AG09309 (cell line): ENCODE measurements at regions not wholly inside any gene's neighbourhood (a gene's known extent, or its start where the extent isn't known, plus 50 kb on each side); places are given as distances from the start of the nearest gene placed in this dataset.

ENCODE experiments used
- DNase-seq: peaks from one replicate; pipeline ENCODE4 v3.0.0-alpha.2; 2010; ENCODE audit warnings: low read depth
- H3K4me3 ChIP-seq: 2 replicates; pipeline ENCODE4 v1.5.1; 2011; ENCODE audit warnings: mild to moderate bottlenecking, low read depth, low read length, moderate library complexity; ENCODE audit not compliant: control insufficient read depth
- CTCF ChIP-seq: IDR thresholded peaks from 2 replicates; pipeline ENCODE4 v1.5.1; 2011; ENCODE audit warnings: mild to moderate bottlenecking, low read depth, low read length, inconsistent platforms; ENCODE audit not compliant: insufficient read depth, control insufficient read depth; ENCODE audit errors: missing control alignments

GRCh38 chr15:77797270-77797669 lies 164.6 kb upstream of the LINGO1 start:
- no peak for DNase-seq
- H3K4me3 ChIP-seq, result no peak overlapping the region

GRCh38 chr15:77796046-77796729 lies 163.5 kb upstream of the LINGO1 start:
- TF ChIP-seq CTCF, result no peak

More at GRCh38 chr15:77797270-77797669, 164.6 kb upstream of the LINGO1 start:
- no peak for TF ChIP-seq CTCF

GRCh38 chr15:77795446-77795845 lies 162.7 kb upstream of the LINGO1 start:
- no peak for TF ChIP-seq CTCF
- DNase-seq, result no peak

More at GRCh38 chr15:77796046-77796729, 163.5 kb upstream of the LINGO1 start:
- no peak overlapping the region for H3K4me3 ChIP-seq
- no peak for DNase-seq

GRCh38 chr15:77791941-77792340 lies 159.2 kb upstream of the LINGO1 start:
- no peak for TF ChIP-seq CTCF
- no peak overlapping the region for H3K4me3 ChIP-seq

More at GRCh38 chr15:77795446-77795845, 162.7 kb upstream of the LINGO1 start:
- H3K4me3 ChIP-seq, result no peak overlapping the region

GRCh38 chr15:77790481-77790880 lies 157.8 kb upstream of the LINGO1 start:
- DNase-seq, result no peak
- H3K4me3 ChIP-seq, result no peak overlapping the region
- TF ChIP-seq CTCF, result no peak

More at GRCh38 chr15:77791941-77792340, 159.2 kb upstream of the LINGO1 start:
- no peak for DNase-seq

GRCh38 chr15:77786956-77787355 lies 154.2 kb upstream of the LINGO1 start:
- TF ChIP-seq CTCF, result no peak
- no peak overlapping the region for H3K4me3 ChIP-seq
- DNase-seq, result no peak
